ENCODE measurements at regions not wholly inside any gene's neighbourhood (a gene's known extent, or its start where the extent isn't known, plus 50 kb on each side); places are given as distances from the start of the nearest gene placed in this dataset.

DNA sequence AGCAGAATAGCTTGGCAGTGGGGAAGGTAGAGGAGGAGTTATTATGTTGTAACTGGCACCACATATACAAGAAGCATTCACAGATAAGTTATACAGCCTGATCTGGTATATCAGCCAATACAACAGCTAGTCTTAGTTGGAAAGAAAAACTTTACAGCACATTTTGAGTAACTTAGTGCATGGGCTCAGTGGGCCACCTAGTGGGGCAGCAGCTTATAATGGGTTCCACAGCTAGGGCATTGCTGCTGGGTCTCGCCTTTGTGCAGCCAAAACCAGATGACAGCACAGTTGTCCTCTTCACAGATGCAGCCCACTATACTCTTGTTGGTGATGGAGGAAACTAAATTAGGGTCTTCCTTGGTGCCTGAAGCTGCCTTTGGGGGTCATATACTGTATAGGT, 448.1 kb upstream of the RASGEF1B start:
- ATAC-seq (peak; percentile 60), FAIRE-seq (no peak), DNase-seq (ENCODE audit: low read depth, low spot score) (no peak)
- Histone ChIP-seq H3K36me3 (ENCODE audit: control insufficient read depth in 2 of 2, insufficient read depth in 2 of 2, low read length in 1 of 2) (no peaks in the 10 kb centered on the region), H3K4me2 (ENCODE audit: control insufficient read depth, insufficient read depth) (no peak overlapping the region), H3K4me3 (no peak overlapping the region), H2AFZ (ENCODE audit: control insufficient read depth, low read depth, low read length) (no peak overlapping the region), H4K20me1 (ENCODE audit: control insufficient read depth, insufficient read depth) (no peaks in the 10 kb centered on the region), H3K4me1 (ENCODE audit: control insufficient read depth, insufficient read depth, low read length) (no peaks in the 10 kb centered on the region), H3K9ac (ENCODE audit: control insufficient read depth, insufficient read depth, low read length) (no peak overlapping the region), H3K27me3 (replicated peaks in 1 of 2; ENCODE audit: control insufficient read depth in 2 of 2, insufficient read depth in 2 of 2, low read length in 1 of 2) (no peaks in the 10 kb centered on the region), H3K27ac (ENCODE audit: control insufficient read depth, insufficient read depth) (no peak overlapping the region), H3K79me2 (ENCODE audit: control insufficient read depth, insufficient read depth, low read length) (no peaks in the 10 kb centered on the region), H3K9me3 (replicated peaks; ENCODE audit: control insufficient read depth, insufficient read depth, low read length) (no peaks in the 10 kb centered on the region)
- intact Hi-C loops (cut with micrococcal nuclease; ENCODE audit: unreplicated experiment), result loop anchor here (5.0 kb wide), 1 partner anchor 513 kb away; no protein-coding TSS in a partner anchor
- 33% methylated on average over 1 of the region's 1 CpG for WGBS (ENCODE audit: insufficient coverage, insufficient replicate concordance, low lambda C conversion rate, missing lambda C conversion rate)
- BruUV-seq (replicated peaks), result no TSS peak
- TF ChIP-seq YBX1 (IDR thresholded peaks at IDR 0.05), result no peak
- no peak for TF ChIP-seq NR2F1 (conservative IDR thresholded peaks at IDR 0.05)
- ChIA-PET POLR2A (no interaction called here), RAD21 (ENCODE audit: unreplicated experiment) (interaction anchor here (0.8 kb wide), 1 partner anchor 453 kb away, joined by 3 read pairs; no protein-coding TSS in a partner anchor), SMC1A (ENCODE audit: uncharacterized antibody, unreplicated experiment) (interaction anchor here (1.6 kb wide), 1 partner anchor 453 kb away, joined by 4 read pairs; no protein-coding TSS in a partner anchor), CTCF (interaction anchor here (1.4 to 1.5 kb wide), 2 partner anchors 14 to 452 kb away, joined by 4 to 11 read pairs; no protein-coding TSS in a partner anchor)
- in situ Hi-C loops (cut with MboI), result no loop called here

DNA sequence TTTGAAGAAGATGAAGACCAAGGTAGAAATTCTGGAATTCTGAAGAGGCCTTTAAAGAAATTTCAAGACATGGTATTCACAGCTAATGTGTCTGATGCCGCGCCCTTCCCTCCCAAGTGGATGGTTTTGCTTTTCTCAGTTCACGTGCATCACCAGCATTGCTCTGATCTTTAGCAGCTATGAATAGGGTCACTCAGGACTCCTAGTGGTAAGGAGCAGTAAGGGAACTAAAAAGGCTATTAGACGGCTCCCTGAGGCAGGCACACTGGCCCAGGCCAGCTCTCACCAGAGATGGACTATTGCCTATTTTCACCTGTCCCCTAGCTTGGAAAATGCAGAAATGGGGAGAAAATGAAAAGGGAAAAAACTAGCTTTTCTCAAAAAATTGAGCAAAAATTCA, 447.5 kb upstream of the RASGEF1B start:
- Histone ChIP-seq H3K9me3 (replicated peaks; ENCODE audit: control insufficient read depth, insufficient read depth, low read length) (no peaks in the 10 kb centered on the region), H3K4me1 (ENCODE audit: control insufficient read depth, insufficient read depth, low read length) (no peaks in the 10 kb centered on the region), H3K9ac (ENCODE audit: control insufficient read depth, insufficient read depth, low read length) (no peak overlapping the region), H3K36me3 (ENCODE audit: control insufficient read depth in 2 of 2, insufficient read depth in 2 of 2, low read length in 1 of 2) (no peaks in the 10 kb centered on the region), H3K4me3 (no peak overlapping the region), H3K27ac (ENCODE audit: control insufficient read depth, insufficient read depth) (no peak overlapping the region), H3K79me2 (ENCODE audit: control insufficient read depth, insufficient read depth, low read length) (no peaks in the 10 kb centered on the region), H3K27me3 (replicated peaks in 1 of 2; ENCODE audit: control insufficient read depth in 2 of 2, insufficient read depth in 2 of 2, low read length in 1 of 2) (no peaks in the 10 kb centered on the region), H4K20me1 (ENCODE audit: control insufficient read depth, insufficient read depth) (no peaks in the 10 kb centered on the region), H3K4me2 (ENCODE audit: control insufficient read depth, insufficient read depth) (no peak overlapping the region), H2AFZ (ENCODE audit: control insufficient read depth, low read depth, low read length) (no peak overlapping the region)
- POLR2A ChIA-PET, result no interaction called here
- in situ Hi-C loops (cut with MboI), result no loop called here
- RAD21 ChIA-PET (ENCODE audit: unreplicated experiment), result interaction anchor here (0.8 kb wide), 1 partner anchor 452 kb away, joined by 3 read pairs; no protein-coding TSS in a partner anchor
- SMC1A ChIA-PET (ENCODE audit: uncharacterized antibody, unreplicated experiment), result interaction anchor here (1.6 kb wide), 1 partner anchor 452 kb away, joined by 4 read pairs; no protein-coding TSS in a partner anchor
- DNase-seq (ENCODE audit: low read depth, low spot score) (no peak), FAIRE-seq (no peak), ATAC-seq (peak; percentile 93)
- intact Hi-C loops (cut with micrococcal nuclease; ENCODE audit: unreplicated experiment), result loop anchor here (5.0 kb wide), 1 partner anchor 512 kb away; no protein-coding TSS in a partner anchor
- no TSS peak for BruUV-seq (replicated peaks)
- CTCF ChIA-PET, result interaction anchor here (1.4 to 1.5 kb wide), 2 partner anchors 14 to 451 kb away, joined by 4 to 11 read pairs; no protein-coding TSS in a partner anchor
- 2% methylated on average over 4 of the region's 4 CpGs for WGBS (ENCODE audit: insufficient coverage, insufficient replicate concordance, low lambda C conversion rate, missing lambda C conversion rate)
- TF ChIP-seq, protein P1, sequence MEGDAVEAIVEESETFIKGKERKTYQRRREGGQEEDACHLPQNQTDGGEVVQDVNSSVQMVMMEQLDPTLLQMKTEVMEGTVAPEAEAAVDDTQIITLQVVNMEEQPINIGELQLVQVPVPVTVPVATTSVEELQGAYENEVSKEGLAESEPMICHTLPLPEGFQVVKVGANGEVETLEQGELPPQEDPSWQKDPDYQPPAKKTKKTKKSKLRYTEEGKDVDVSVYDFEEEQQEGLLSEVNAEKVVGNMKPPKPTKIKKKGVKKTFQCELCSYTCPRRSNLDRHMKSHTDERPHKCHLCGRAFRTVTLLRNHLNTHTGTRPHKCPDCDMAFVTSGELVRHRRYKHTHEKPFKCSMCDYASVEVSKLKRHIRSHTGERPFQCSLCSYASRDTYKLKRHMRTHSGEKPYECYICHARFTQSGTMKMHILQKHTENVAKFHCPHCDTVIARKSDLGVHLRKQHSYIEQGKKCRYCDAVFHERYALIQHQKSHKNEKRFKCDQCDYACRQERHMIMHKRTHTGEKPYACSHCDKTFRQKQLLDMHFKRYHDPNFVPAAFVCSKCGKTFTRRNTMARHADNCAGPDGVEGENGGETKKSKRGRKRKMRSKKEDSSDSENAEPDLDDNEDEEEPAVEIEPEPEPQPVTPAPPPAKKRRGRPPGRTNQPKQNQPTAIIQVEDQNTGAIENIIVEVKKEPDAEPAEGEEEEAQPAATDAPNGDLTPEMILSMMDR (IDR thresholded peaks at IDR 0.05 in 2 of 3, conservative IDR thresholded peaks at IDR 0.05 in 1 of 3; ENCODE audit: control insufficient read depth in 2 of 3, extremely low read depth in 1 of 3, insufficient read depth in 1 of 3, low read depth in 3 of 3, low read length in 3 of 3), result peak; percentile 14 to 29 (median 27); a peak in 2 of 6 replicates
- TF ChIP-seq, protein P2, sequence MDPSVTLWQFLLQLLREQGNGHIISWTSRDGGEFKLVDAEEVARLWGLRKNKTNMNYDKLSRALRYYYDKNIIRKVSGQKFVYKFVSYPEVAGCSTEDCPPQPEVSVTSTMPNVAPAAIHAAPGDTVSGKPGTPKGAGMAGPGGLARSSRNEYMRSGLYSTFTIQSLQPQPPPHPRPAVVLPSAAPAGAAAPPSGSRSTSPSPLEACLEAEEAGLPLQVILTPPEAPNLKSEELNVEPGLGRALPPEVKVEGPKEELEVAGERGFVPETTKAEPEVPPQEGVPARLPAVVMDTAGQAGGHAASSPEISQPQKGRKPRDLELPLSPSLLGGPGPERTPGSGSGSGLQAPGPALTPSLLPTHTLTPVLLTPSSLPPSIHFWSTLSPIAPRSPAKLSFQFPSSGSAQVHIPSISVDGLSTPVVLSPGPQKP (IDR thresholded peaks at IDR 0.05; ENCODE audit: low read depth, low read length), result no peak
- TF ChIP-seq MTA3 (IDR thresholded peaks at IDR 0.05; ENCODE audit: borderline replicate concordance, low read length) (no peak), NR2C1 (IDR thresholded peaks at IDR 0.05) (no peak), TCF12 (IDR thresholded peaks at IDR 0.05; ENCODE audit: low read depth, low read length) (no peak), SMAD1 (IDR thresholded peaks at IDR 0.05; ENCODE audit: low read depth, partially characterized antibody) (no peak), POLR2AphosphoS2 (IDR thresholded peaks at IDR 0.05; ENCODE audit: low read depth, low read length) (no peak), EED (IDR thresholded peaks at IDR 0.05; ENCODE audit: low read depth) (no peak), PML (IDR thresholded peaks at IDR 0.05; ENCODE audit: low read length) (no peak)

Data from GM12878 (cell line).